Lower leg skin (tissue), 3 donors: ENCODE measurements at regions not wholly inside any gene's neighbourhood (a gene's known extent, or its start where the extent isn't known, plus 50 kb on each side); places are given as distances from the start of the nearest gene placed in this dataset.

Source experiments
- CTCF ChIP-seq, 3 donors: fragments of 450-650 bp; IDR thresholded peaks; one replicate each; pipeline ENCODE4 v1.5.1; 2016; ENCODE audit warnings: antibody characterized with exemption in 3 of 3, mild to moderate bottlenecking in 3 of 3, moderate library complexity in 2 of 3
- POLR2A ChIP-seq, 2 donors: fragments of 450-650 bp; IDR thresholded peaks; one replicate each; pipeline ENCODE4 v1.6.1; 2016 to 2017; ENCODE audit warnings: antibody characterized with exemption in 2 of 2, mild to moderate bottlenecking in 1 of 2, moderate library complexity in 1 of 2

GRCh38 chr5:74295676-74296075 lies 344.9 kb downstream of the ENC1 start:
- no peak for TF ChIP-seq CTCF (IDR thresholded peaks at IDR 0.05)
- TF ChIP-seq POLR2A (IDR thresholded peaks at IDR 0.05), result no peak
